Caco-2 (cell line): ENCODE measurements at regions not wholly inside any gene's neighbourhood (a gene's known extent, or its start where the extent isn't known, plus 50 kb on each side); places are given as distances from the start of the nearest gene placed in this dataset.
"Not testable (repeated sequence)": the region's sequence is repeated elsewhere in the genome, so short reads cannot be mapped to it uniquely, and the experiment has no call there.

Experiments used
- BruUV-seq: library from RNA; stranded (reverse); fragments of 400-500 nt; replicated peaks from 2 replicates; lab custom pipeline; 2021; lab: Mats Ljungman, UMichigan
- CTCF ChIA-PET: fragments of 300-600 bp; sonication (Branson Sonifier 250); formaldehyde crosslinking; loops from one replicate; lab custom pipeline; 2022; ENCODE audit warnings: antibody characterized with exemption; lab: Charles Lee
- POLR2A ChIA-PET: fragments of 300-600 bp; sonication (Branson Sonifier 250); formaldehyde crosslinking; loops from one replicate; lab custom pipeline; 2022; ENCODE audit warnings: antibody characterized with exemption; lab: Charles Lee
- DNase-seq, 2 experiments: peaks; one replicate each; pipeline versions ENCODE4 v3.0.0 to v3.0.0-alpha.2; 2020 to 2022
- H3K27me3 ChIP-seq: replicated peaks from 2 replicates; pipeline ENCODE4 v1.6.0; 2011; ENCODE audit warnings: low read length; ENCODE audit not compliant: control insufficient read depth, insufficient read depth
- H3K36me3 ChIP-seq: 2 replicates; pipeline ENCODE4 v1.5.1; 2011; ENCODE audit warnings: low read length; ENCODE audit not compliant: control insufficient read depth, insufficient read depth
- H3K4me1 ChIP-seq: fragments of 250-450 bp; sonication (Bioruptor Pico); 2 replicates; pipeline ENCODE4 v1.5.1; 2020; ENCODE audit warnings: mild to moderate bottlenecking
- H3K4me3 ChIP-seq: 2 replicates; pipeline ENCODE4 v1.5.1; 2011; ENCODE audit warnings: low read depth, mild to moderate bottlenecking, control low read depth, low read length
- H3K9me3 ChIP-seq: fragments of 250-450 bp; sonication (Bioruptor Pico); 2 replicates; pipeline ENCODE4 v1.5.1; 2020; ENCODE audit warnings: mild to moderate bottlenecking, moderate library complexity
- H3K27ac Mint-ChIP-seq: one replicate; pipeline ENCODE4 v1.8.0; 2022; ENCODE audit warnings: mixed read lengths; ENCODE audit not compliant: unreplicated experiment
- H3K27me3 Mint-ChIP-seq: one replicate; pipeline ENCODE4 v1.8.0; 2022; ENCODE audit warnings: mixed read lengths; ENCODE audit not compliant: insufficient read depth, unreplicated experiment
- H3K36me3 Mint-ChIP-seq: one replicate; pipeline ENCODE4 v1.8.0; 2022; ENCODE audit warnings: mild to moderate bottlenecking, mixed read lengths; ENCODE audit not compliant: insufficient read depth, unreplicated experiment
- H3K4me1 Mint-ChIP-seq: one replicate; pipeline ENCODE4 v1.8.0; 2022; ENCODE audit warnings: low read depth, mixed read lengths; ENCODE audit not compliant: unreplicated experiment
- H3K4me3 Mint-ChIP-seq: one replicate; pipeline ENCODE4 v1.8.0; 2022; ENCODE audit warnings: mild to moderate bottlenecking, moderate library complexity, mixed read lengths; ENCODE audit not compliant: unreplicated experiment
- H3K9me3 Mint-ChIP-seq: one replicate; pipeline ENCODE4 v1.8.0; 2022; ENCODE audit warnings: mixed read lengths; ENCODE audit not compliant: unreplicated experiment
- intact Hi-C: fragments of 100-400 bp; cut with micrococcal nuclease; formaldehyde crosslinking; loops from one replicate; pipeline ENCODE4 v1.10.0; 2022; ENCODE audit not compliant: unreplicated experiment
- TF ChIP-seq, protein P1 (sequence below), 2 experiments: fragments of 200-600 bp in 1 of 2; IDR thresholded peaks; 1 replicate in 1 of 2; 2 replicates in 1 of 2; pipeline versions ENCODE4 v1.5.1 to v1.8.0; 2011 to 2022; ENCODE audit warnings: antibody characterized with exemption in 1 of 2, control low read depth in 1 of 2, inconsistent platforms in 1 of 2, low read depth in 1 of 2, low read length in 1 of 2, mild to moderate bottlenecking in 1 of 2, moderate library complexity in 1 of 2; ENCODE audit not compliant: insufficient read depth in 1 of 2, severe bottlenecking in 1 of 2, unreplicated experiment in 1 of 2

DNA sequence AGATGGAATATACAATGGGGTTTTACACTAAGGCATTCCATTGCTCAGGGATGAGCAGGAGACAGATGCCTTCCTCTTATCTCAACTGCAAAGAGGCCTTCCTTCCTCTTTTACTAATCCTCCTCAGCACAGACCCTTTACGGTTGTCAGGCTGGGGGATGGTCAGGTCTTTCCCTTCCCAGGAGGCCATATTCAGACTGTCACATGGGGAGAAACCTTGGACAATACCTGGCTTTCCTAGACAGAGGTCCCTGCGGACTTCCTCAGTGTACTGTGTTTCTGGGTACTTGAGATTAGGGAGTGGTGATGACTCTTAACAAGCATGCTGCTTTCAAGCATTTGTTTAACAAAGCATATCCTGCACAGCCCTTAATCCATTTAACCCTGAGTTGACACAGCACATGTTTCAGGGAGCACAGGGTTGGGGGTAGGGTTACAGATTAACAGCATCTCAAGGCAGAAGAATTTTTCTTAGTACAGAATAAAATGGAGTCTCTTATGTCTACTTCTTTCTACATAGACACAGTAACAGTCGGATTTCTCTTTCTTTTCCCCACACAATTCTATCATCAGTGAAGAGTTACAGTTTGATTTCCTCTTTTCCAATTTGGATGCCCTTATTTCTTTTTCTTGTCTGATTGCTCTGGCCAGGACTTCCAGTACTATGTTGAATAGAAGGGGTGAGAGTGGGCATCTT is 737.1 kb downstream of the TRHDE start:
- H3K4me1 Mint-ChIP-seq, H3K27me3 Mint-ChIP-seq, H3K36me3 Mint-ChIP-seq, H3K36me3 ChIP-seq, POLR2A ChIA-PET, BruUV-seq, H3K27ac Mint-ChIP-seq, DNase-seq, H3K9me3 ChIP-seq, H3K4me3 ChIP-seq, CTCF ChIA-PET, intact Hi-C loops, H3K27me3 ChIP-seq, H3K4me1 ChIP-seq, H3K4me3 Mint-ChIP-seq: not testable (repeated sequence)
- peaks cover 11% of the 10 kb centered on the region for H3K9me3 Mint-ChIP-seq

DNA sequence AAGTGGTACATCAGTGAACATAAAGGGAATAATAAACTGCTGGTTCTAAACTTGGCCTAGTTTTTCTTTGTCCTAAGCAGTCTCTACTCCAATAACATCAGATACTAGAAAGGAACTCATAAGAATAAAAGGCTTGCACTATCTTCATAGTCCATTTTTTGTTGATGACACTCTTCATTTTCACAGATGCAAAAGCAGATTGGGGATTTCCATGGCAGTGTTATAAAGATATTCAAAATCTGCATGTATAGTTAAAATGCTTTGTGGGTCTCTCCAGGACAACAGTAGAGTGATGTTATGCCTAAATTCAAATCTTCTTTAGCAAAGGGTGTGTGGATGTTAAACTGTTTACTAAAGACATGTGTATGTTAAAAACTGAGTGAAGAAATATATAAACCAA is 745.8 kb downstream of the TRHDE start:
- H3K36me3 ChIP-seq: no peaks in the 10 kb centered on the region
- Mint-ChIP-seq H3K4me3 (no peak overlapping the region), H3K27ac (no peak overlapping the region), H3K9me3 (no peaks in the 10 kb centered on the region), H3K4me1 (no peaks in the 10 kb centered on the region), H3K27me3 (no peaks in the 10 kb centered on the region), H3K36me3 (no peaks in the 10 kb centered on the region)
- BruUV-seq: no TSS peak
- H3K4me1 ChIP-seq: no peaks in the 10 kb centered on the region
- ChIA-PET CTCF (no interaction called here), POLR2A (no interaction called here)
- DNase-seq: no peak
- no peaks in the 10 kb centered on the region for H3K27me3 ChIP-seq
- H3K9me3 ChIP-seq: no peaks in the 10 kb centered on the region
- intact Hi-C loops: no loop called here
- H3K4me3 ChIP-seq: no peak overlapping the region
- TF ChIP-seq, protein P1, sequence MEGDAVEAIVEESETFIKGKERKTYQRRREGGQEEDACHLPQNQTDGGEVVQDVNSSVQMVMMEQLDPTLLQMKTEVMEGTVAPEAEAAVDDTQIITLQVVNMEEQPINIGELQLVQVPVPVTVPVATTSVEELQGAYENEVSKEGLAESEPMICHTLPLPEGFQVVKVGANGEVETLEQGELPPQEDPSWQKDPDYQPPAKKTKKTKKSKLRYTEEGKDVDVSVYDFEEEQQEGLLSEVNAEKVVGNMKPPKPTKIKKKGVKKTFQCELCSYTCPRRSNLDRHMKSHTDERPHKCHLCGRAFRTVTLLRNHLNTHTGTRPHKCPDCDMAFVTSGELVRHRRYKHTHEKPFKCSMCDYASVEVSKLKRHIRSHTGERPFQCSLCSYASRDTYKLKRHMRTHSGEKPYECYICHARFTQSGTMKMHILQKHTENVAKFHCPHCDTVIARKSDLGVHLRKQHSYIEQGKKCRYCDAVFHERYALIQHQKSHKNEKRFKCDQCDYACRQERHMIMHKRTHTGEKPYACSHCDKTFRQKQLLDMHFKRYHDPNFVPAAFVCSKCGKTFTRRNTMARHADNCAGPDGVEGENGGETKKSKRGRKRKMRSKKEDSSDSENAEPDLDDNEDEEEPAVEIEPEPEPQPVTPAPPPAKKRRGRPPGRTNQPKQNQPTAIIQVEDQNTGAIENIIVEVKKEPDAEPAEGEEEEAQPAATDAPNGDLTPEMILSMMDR (IDR thresholded peaks at IDR 0.05; ENCODE audit: insufficient read depth in 1 of 2, low read depth in 1 of 2, low read length in 1 of 2, severe bottlenecking in 1 of 2, unreplicated experiment in 1 of 2): no peak

DNA sequence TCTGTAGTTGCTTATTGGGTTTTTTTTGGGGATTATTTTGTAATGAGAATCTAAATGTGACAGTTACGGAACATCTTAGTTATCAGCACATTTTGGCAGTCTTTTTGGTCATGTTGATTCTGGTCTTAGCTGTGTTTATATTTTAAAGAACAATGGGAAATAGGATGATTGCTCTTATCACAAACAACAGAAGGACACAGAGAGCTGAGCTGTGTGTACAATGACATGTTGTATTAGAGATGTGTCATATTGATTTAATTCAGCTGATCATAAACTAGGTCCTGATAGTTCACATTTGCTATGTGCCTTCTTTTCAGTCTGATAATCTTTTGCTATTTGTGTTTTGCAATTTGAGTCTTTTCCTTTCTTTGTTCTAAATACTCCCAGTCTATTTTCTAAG is 781.7 kb downstream of the TRHDE start:
- ChIA-PET CTCF (no interaction called here), POLR2A (no interaction called here)
- H3K27me3 ChIP-seq: no peaks in the 10 kb centered on the region
- no peaks in the 10 kb centered on the region for H3K4me1 ChIP-seq
- intact Hi-C loops: no loop called here
- Mint-ChIP-seq H3K9me3 (no peaks in the 10 kb centered on the region), H3K4me1 (no peaks in the 10 kb centered on the region), H3K27me3 (no peaks in the 10 kb centered on the region), H3K4me3 (no peak overlapping the region), H3K36me3 (no peaks in the 10 kb centered on the region), H3K27ac (no peak overlapping the region)
- H3K4me3 ChIP-seq: no peak overlapping the region
- no peaks in the 10 kb centered on the region for H3K9me3 ChIP-seq
- TF ChIP-seq, protein P1 (IDR thresholded peaks at IDR 0.05; ENCODE audit: insufficient read depth in 1 of 2, low read depth in 1 of 2, low read length in 1 of 2, severe bottlenecking in 1 of 2, unreplicated experiment in 1 of 2): no peak
- DNase-seq: no peak
- no peaks in the 10 kb centered on the region for H3K36me3 ChIP-seq
- BruUV-seq: no TSS peak
